CD8-positive, alpha-beta memory T cell (primary cell): ENCODE measurements at regions not wholly inside any gene's neighbourhood (a gene's known extent, or its start where the extent isn't known, plus 50 kb on each side); places are given as distances from the start of the nearest gene placed in this dataset.

Source experiments
- CTCF ChIA-PET: fragments of 350-600 bp; sonication (Branson Sonifier 250); formaldehyde crosslinking; loops from one replicate; lab custom pipeline; 2021; ENCODE audit warnings: antibody characterized with exemption; lab: Charles Lee
- POLR2A ChIA-PET: fragments of 350-600 bp; sonication (Branson Sonifier 250); formaldehyde crosslinking; loops from one replicate; lab custom pipeline; 2021; ENCODE audit warnings: antibody characterized with exemption; lab: Charles Lee
- DNase-seq, 5 donors: peaks; one replicate each; pipeline versions ENCODE4 v3.0.0 to v3.0.0-alpha.2; 2020 to 2022; ENCODE audit warnings: mixed read lengths in 1 of 5
- H3K27ac ChIP-seq: one replicate; pipeline ENCODE4 v1.7.0; 2013; ENCODE audit warnings: low read depth, mild to moderate bottlenecking, low read length, moderate library complexity
- H3K27me3 ChIP-seq: 2 replicates; pipeline ENCODE4 v1.7.0; 2013; ENCODE audit warnings: low read length, mild to moderate bottlenecking; ENCODE audit not compliant: insufficient read depth, poor library complexity, severe bottlenecking
- H3K36me3 ChIP-seq: 2 replicates; pipeline ENCODE4 v1.7.0; 2013; ENCODE audit warnings: mild to moderate bottlenecking, low read length, moderate library complexity; ENCODE audit not compliant: insufficient read depth
- H3K4me1 ChIP-seq: 2 replicates; pipeline ENCODE4 v1.7.0; 2013; ENCODE audit warnings: mild to moderate bottlenecking, low read length, moderate library complexity; ENCODE audit not compliant: insufficient read depth
- H3K4me3 ChIP-seq: 2 replicates; pipeline ENCODE4 v1.7.0; 2013; ENCODE audit warnings: mild to moderate bottlenecking, low read length
- H3K9me3 ChIP-seq: 2 replicates; pipeline ENCODE4 v1.7.0; 2013; ENCODE audit warnings: mild to moderate bottlenecking, low read length
- H3K27ac Mint-ChIP-seq, 8 donors: one replicate each; pipeline ENCODE4 v1.8.0; 2020 to 2021; ENCODE audit warnings: mixed read lengths in 8 of 8, mild to moderate bottlenecking in 6 of 8, inconsistent platforms in 3 of 8, moderate library complexity in 3 of 8
- H3K27me3 Mint-ChIP-seq, 2 donors: one replicate each; pipeline ENCODE4 v1.8.0; 2020 to 2021; ENCODE audit warnings: mixed read lengths in 2 of 2, mild to moderate bottlenecking in 1 of 2, moderate library complexity in 1 of 2
- H3K36me3 Mint-ChIP-seq, 3 donors: one replicate each; pipeline ENCODE4 v1.8.0; 2020 to 2021; ENCODE audit warnings: mixed read lengths in 3 of 3, inconsistent platforms in 1 of 3, mild to moderate bottlenecking in 1 of 3
- H3K4me1 Mint-ChIP-seq, 3 donors: one replicate each; pipeline ENCODE4 v1.8.0; 2020 to 2021; ENCODE audit warnings: mixed read lengths in 3 of 3, inconsistent platforms in 1 of 3, mild to moderate bottlenecking in 1 of 3
- H3K4me3 Mint-ChIP-seq, 7 donors: one replicate each; pipeline ENCODE4 v1.8.0; 2020 to 2021; ENCODE audit warnings: mixed read lengths in 7 of 7, mild to moderate bottlenecking in 6 of 7, moderate library complexity in 4 of 7, inconsistent platforms in 2 of 7
- H3K9me3 Mint-ChIP-seq, 5 donors: one replicate each; pipeline ENCODE4 v1.8.0; 2020 to 2022; ENCODE audit warnings: mixed read lengths in 5 of 5, mild to moderate bottlenecking in 3 of 5, moderate library complexity in 2 of 5, inconsistent platforms in 1 of 5

- Mint-ChIP-seq H3K27me3 (peaks cover 0 to 7% of the 10 kb centered on the region in 2 donors), H3K4me1 (no peaks in the 10 kb centered on the region), H3K9me3 (peaks cover 0 to 4% (median 0%) of the 10 kb centered on the region in 5 donors), H3K36me3 (no peaks in the 10 kb centered on the region), H3K27ac (no peak overlapping the region), H3K4me3 (no peak overlapping the region)
- Histone ChIP-seq H3K36me3 (no peaks in the 10 kb centered on the region), H3K27ac (no peak overlapping the region), H3K9me3 (no peaks in the 10 kb centered on the region), H3K27me3 (no peaks in the 10 kb centered on the region), H3K4me1 (no peaks in the 10 kb centered on the region), H3K4me3 (no peak overlapping the region)
- ChIA-PET POLR2A (no interaction called here), CTCF (no interaction called here)
- DNase-seq = no peak
These were observed 538.5 kb upstream of the NECTIN3 start for GRCh38 chr3:110533089-110533488.

GRCh38 chr3:110542552-110543150 lies 529.0 kb upstream of the NECTIN3 start:
- POLR2A ChIA-PET = no interaction called here
- Mint-ChIP-seq H3K27me3 (no peaks in the 10 kb centered on the region), H3K36me3 (no peaks in the 10 kb centered on the region), H3K4me1 (no peaks in the 10 kb centered on the region), H3K4me3 (no peak overlapping the region), H3K27ac (no peak overlapping the region), H3K9me3 (no peaks in the 10 kb centered on the region)
- no peak for DNase-seq
- Histone ChIP-seq H3K36me3 (no peaks in the 10 kb centered on the region), H3K27ac (no peak overlapping the region), H3K4me1 (no peaks in the 10 kb centered on the region), H3K9me3 (no peaks in the 10 kb centered on the region), H3K4me3 (no peak overlapping the region), H3K27me3 (no peaks in the 10 kb centered on the region)
- CTCF ChIA-PET = no interaction called here

- Histone ChIP-seq H3K27me3 (no peaks in the 10 kb centered on the region), H3K4me3 (no peak overlapping the region), H3K4me1 (no peaks in the 10 kb centered on the region), H3K36me3 (no peaks in the 10 kb centered on the region), H3K27ac (no peak overlapping the region), H3K9me3 (no peaks in the 10 kb centered on the region)
- ChIA-PET CTCF (no interaction called here), POLR2A (no interaction called here)
- no peaks in the 10 kb centered on the region for H3K4me1 Mint-ChIP-seq
- peaks cover 0 to 4% of the 10 kb centered on the region in 2 donors for H3K27me3 Mint-ChIP-seq
- no peaks in the 10 kb centered on the region for H3K9me3 Mint-ChIP-seq
- no peaks in the 10 kb centered on the region for H3K36me3 Mint-ChIP-seq
- no peak overlapping the region for H3K4me3 Mint-ChIP-seq
- no peak for DNase-seq
- H3K27ac Mint-ChIP-seq = no peak overlapping the region
These were observed 526.9 kb upstream of the NECTIN3 start for GRCh38 chr3:110544730-110545129.

DNA sequence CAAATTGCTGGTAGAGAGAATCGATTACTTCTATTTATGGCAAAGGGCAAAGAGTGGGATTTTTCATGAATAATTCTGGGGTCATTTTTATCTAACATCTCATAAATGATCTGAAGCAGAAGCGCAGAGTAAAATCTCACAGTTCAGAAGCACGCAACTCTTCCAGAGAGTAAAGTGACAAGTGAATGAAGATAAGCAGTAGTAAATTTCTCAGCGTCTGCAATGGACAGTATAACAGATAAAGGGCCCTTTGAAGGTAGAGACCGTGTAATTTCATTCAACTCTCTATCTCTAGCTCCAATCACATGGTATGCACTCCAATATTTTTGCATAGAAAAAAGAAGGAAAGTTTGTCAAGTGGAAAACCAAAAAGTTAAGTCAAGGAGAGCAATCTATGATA lies 521.1 kb upstream of the NECTIN3 start:
- Histone ChIP-seq H3K36me3 (no peaks in the 10 kb centered on the region), H3K4me1 (no peaks in the 10 kb centered on the region), H3K27ac (no peak overlapping the region), H3K27me3 (no peaks in the 10 kb centered on the region), H3K4me3 (no peak overlapping the region), H3K9me3 (no peaks in the 10 kb centered on the region)
- Mint-ChIP-seq H3K27me3 (peaks cover 0 to 5% of the 10 kb centered on the region in 2 donors), H3K4me3 (no peak overlapping the region), H3K27ac (no peak overlapping the region), H3K4me1 (no peaks in the 10 kb centered on the region), H3K36me3 (no peaks in the 10 kb centered on the region), H3K9me3 (no peaks in the 10 kb centered on the region)
- ChIA-PET POLR2A (no interaction called here), CTCF (no interaction called here)
- no peak for DNase-seq

DNA sequence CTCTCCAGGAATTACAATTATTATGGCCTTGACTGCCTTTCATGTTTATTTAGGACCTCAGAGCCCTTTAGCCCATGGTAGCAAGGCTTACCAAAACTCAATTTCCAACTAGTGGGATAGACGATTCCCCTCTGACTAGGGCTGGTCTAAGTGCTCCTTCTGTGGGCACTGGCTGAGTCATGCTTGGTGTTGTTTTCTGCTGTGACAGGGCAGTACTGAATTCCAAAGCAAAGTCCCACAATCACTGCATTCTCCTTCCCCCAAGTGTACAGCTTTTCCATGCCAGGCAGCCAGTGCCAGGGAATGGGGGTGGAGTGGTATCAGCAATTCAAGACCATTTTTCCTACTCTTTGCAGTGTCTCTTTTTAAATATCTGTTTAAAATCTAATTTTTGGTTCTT lies 509.0 kb upstream of the NECTIN3 start:
- POLR2A ChIA-PET = no interaction called here

GRCh38 chr3:110564674-110565073 lies 506.9 kb upstream of the NECTIN3 start:
- no peaks in the 10 kb centered on the region for H3K27me3 ChIP-seq
- no peaks in the 10 kb centered on the region for H3K9me3 ChIP-seq
- DNase-seq = no peak
- Mint-ChIP-seq H3K4me3 (no peak overlapping the region), H3K9me3 (peaks cover 0 to 5% (median 2%) of the 10 kb centered on the region in 5 donors), H3K36me3 (peaks cover 0 to 3% (median 0%) of the 10 kb centered on the region in 3 donors), H3K27me3 (peaks cover 3 to 12% of the 10 kb centered on the region in 2 donors), H3K4me1 (no peaks in the 10 kb centered on the region), H3K27ac (no peak overlapping the region)
- H3K27ac ChIP-seq = no peak overlapping the region
- ChIA-PET POLR2A (no interaction called here), CTCF (no interaction called here)
- H3K4me1 ChIP-seq = no peaks in the 10 kb centered on the region
- no peaks in the 10 kb centered on the region for H3K36me3 ChIP-seq
- H3K4me3 ChIP-seq = no peak overlapping the region

More for the DNA sequence above, 509.0 kb upstream of the NECTIN3 start:
- Histone ChIP-seq H3K27ac (no peak overlapping the region), H3K4me1 (no peaks in the 10 kb centered on the region), H3K9me3 (no peaks in the 10 kb centered on the region), H3K36me3 (no peaks in the 10 kb centered on the region), H3K27me3 (no peaks in the 10 kb centered on the region), H3K4me3 (no peak overlapping the region)
- Mint-ChIP-seq H3K9me3 (peaks cover 0 to 5% (median 4%) of the 10 kb centered on the region in 5 donors), H3K4me3 (no peak overlapping the region), H3K36me3 (peaks cover 0 to 3% (median 0%) of the 10 kb centered on the region in 3 donors), H3K4me1 (no peaks in the 10 kb centered on the region), H3K27ac (no peak overlapping the region), H3K27me3 (peaks cover 3 to 12% of the 10 kb centered on the region in 2 donors)
- no peak for DNase-seq
- CTCF ChIA-PET = no interaction called here

- no peaks in the 10 kb centered on the region for H3K4me1 Mint-ChIP-seq
- no peaks in the 10 kb centered on the region for H3K4me1 ChIP-seq
- H3K9me3 ChIP-seq = no peaks in the 10 kb centered on the region
- peaks cover 0 to 3% (median 0%) of the 10 kb centered on the region in 3 donors for H3K36me3 Mint-ChIP-seq
- H3K27ac ChIP-seq = no peak overlapping the region
- H3K4me3 ChIP-seq = no peak overlapping the region
- ChIA-PET CTCF (no interaction called here), POLR2A (no interaction called here)
- no peak overlapping the region for H3K4me3 Mint-ChIP-seq
- H3K9me3 Mint-ChIP-seq = peaks cover 0 to 2% (median 0%) of the 10 kb centered on the region in 5 donors
- DNase-seq = no peak
- no peak overlapping the region for H3K27ac Mint-ChIP-seq
- H3K27me3 Mint-ChIP-seq = peaks cover 3 to 5% of the 10 kb centered on the region in 2 donors
- H3K27me3 ChIP-seq = no peaks in the 10 kb centered on the region
- no peaks in the 10 kb centered on the region for H3K36me3 ChIP-seq
These were observed 504.6 kb upstream of the NECTIN3 start for GRCh38 chr3:110567029-110567428.

- DNase-seq = no peak
- peaks cover 0 to 2% (median 0%) of the 10 kb centered on the region in 5 donors for H3K9me3 Mint-ChIP-seq
- H3K27me3 Mint-ChIP-seq = peaks cover 2 to 5% of the 10 kb centered on the region in 2 donors
- H3K4me1 Mint-ChIP-seq = no peaks in the 10 kb centered on the region
- H3K36me3 ChIP-seq = no peaks in the 10 kb centered on the region
- H3K27ac ChIP-seq = no peak overlapping the region
- no peaks in the 10 kb centered on the region for H3K36me3 Mint-ChIP-seq
- H3K27me3 ChIP-seq = no peaks in the 10 kb centered on the region
- H3K27ac Mint-ChIP-seq = no peak overlapping the region
- no peak overlapping the region for H3K4me3 Mint-ChIP-seq
- H3K4me3 ChIP-seq = no peak overlapping the region
- POLR2A ChIA-PET = no interaction called here
- no peaks in the 10 kb centered on the region for H3K9me3 ChIP-seq
- no peaks in the 10 kb centered on the region for H3K4me1 ChIP-seq
- CTCF ChIA-PET = interaction anchor here (1.3 kb wide), 1 partner anchor 8 kb away, joined by 3 read pairs; no protein-coding TSS in a partner anchor
These were observed 503.4 kb upstream of the NECTIN3 start for GRCh38 chr3:110568246-110568645.
